HepG2 (cell line): ENCODE measurements at regions not wholly inside any gene's neighbourhood (a gene's known extent, or its start where the extent isn't known, plus 50 kb on each side); places are given as distances from the start of the nearest gene placed in this dataset.

Source experiments
- BCL3 ChIP-seq: sonication (generic); formaldehyde crosslinking; IDR thresholded peaks from 2 replicates; pipeline ENCODE4 v1.5.1; 2020; ENCODE audit warnings: mild to moderate bottlenecking, missing genetic modification reagents, moderate library complexity
- CBX2 ChIP-seq, 2 experiments: fragments of 200-600 bp in 1 of 2; sonication (generic); formaldehyde crosslinking in 1 of 2; IDR thresholded peaks; 2 replicates each; pipeline versions ENCODE4 v1.7.0 to v1.8.1; 2018 to 2022; ENCODE audit warnings: low read depth in 2 of 2, low read length in 1 of 2, mild to moderate bottlenecking in 1 of 2, missing genetic modification reagents in 1 of 2
- HNRNPK ChIP-seq: fragments of 200-400 bp; formaldehyde crosslinking; IDR thresholded peaks from 2 replicates; pipeline ENCODE4 v1.6.1; 2018; ENCODE audit warnings: low read length, low read depth, moderate library complexity, mild to moderate bottlenecking; ENCODE audit not compliant: poor library complexity, severe bottlenecking
- KAT2B ChIP-seq: fragments of 150-350 bp; IDR thresholded peaks from 2 replicates; pipeline ENCODE4 v1.6.1; 2014; ENCODE audit warnings: low read depth, low read length, borderline replicate concordance
- KDM6A ChIP-seq: IDR thresholded peaks from 2 replicates; pipeline ENCODE4 v1.6.1; 2016; ENCODE audit warnings: low read depth
- KLF12 ChIP-seq: sonication (generic); formaldehyde crosslinking; IDR thresholded peaks from 2 replicates; pipeline ENCODE4 v1.4.0; 2020; ENCODE audit warnings: missing genetic modification reagents, borderline replicate concordance
- KMT2A ChIP-seq: sonication (generic); formaldehyde crosslinking; IDR thresholded peaks from 2 replicates; pipeline ENCODE4 v1.4.0; 2020; ENCODE audit warnings: missing genetic modification reagents
- POGZ ChIP-seq: sonication (generic); formaldehyde crosslinking; IDR thresholded peaks from 2 replicates; pipeline ENCODE4 v1.4.0; 2020; ENCODE audit warnings: mild to moderate bottlenecking, missing genetic modification reagents
- SUZ12 ChIP-seq: fragments of 150-350 bp; IDR thresholded peaks from 2 replicates; pipeline ENCODE4 v1.6.1; 2014; ENCODE audit warnings: low read depth, low read length
- TEAD3 ChIP-seq: optimal IDR thresholded peaks from 2 replicates; pipeline ENCODE3; 2016; ENCODE audit warnings: borderline replicate concordance
- TFDP1 ChIP-seq: IDR thresholded peaks from 2 replicates; pipeline ENCODE4 v1.6.1; 2016; ENCODE audit warnings: missing compliant biosample characterization, missing genetic modification reagents, borderline replicate concordance
- ZBTB39 ChIP-seq: sonication (generic); formaldehyde crosslinking; IDR thresholded peaks from 2 replicates; pipeline ENCODE4 v1.5.0; 2020; ENCODE audit warnings: missing genetic modification reagents
- ZBTB42 ChIP-seq: sonication (generic); formaldehyde crosslinking; IDR thresholded peaks from 2 replicates; pipeline ENCODE4 v1.5.0; 2020; ENCODE audit warnings: mild to moderate bottlenecking, missing genetic modification reagents
- ZNF253 ChIP-seq: sonication (generic); formaldehyde crosslinking; IDR thresholded peaks from 2 replicates; pipeline ENCODE4 v1.8.0; 2022; ENCODE audit warnings: mild to moderate bottlenecking, missing genetic modification reagents, borderline replicate concordance
- ZNF432 ChIP-seq: sonication (generic); formaldehyde crosslinking; IDR thresholded peaks from 2 replicates; pipeline ENCODE4 v1.5.0; 2020; ENCODE audit warnings: missing genetic modification reagents, mild to moderate bottlenecking, borderline replicate concordance
- ZNF749 ChIP-seq: sonication (generic); formaldehyde crosslinking; IDR thresholded peaks from 2 replicates; pipeline ENCODE4 v1.8.0; 2022; ENCODE audit warnings: mild to moderate bottlenecking, missing genetic modification reagents, moderate library complexity, borderline replicate concordance
- ZSCAN9 ChIP-seq: IDR thresholded peaks from 2 replicates; pipeline ENCODE4 v1.6.1; 2016; ENCODE audit warnings: borderline replicate concordance
- TF ChIP-seq, protein P1 (sequence below): sonication (generic); formaldehyde crosslinking; IDR thresholded peaks from 2 replicates; pipeline ENCODE4 v1.4.0; 2020; ENCODE audit warnings: missing genetic modification reagents, borderline replicate concordance
- TF ChIP-seq, protein P2 (sequence below): IDR thresholded peaks from 2 replicates; pipeline ENCODE4 v1.6.1; 2018; ENCODE audit warnings: missing genetic modification reagents

DNA sequence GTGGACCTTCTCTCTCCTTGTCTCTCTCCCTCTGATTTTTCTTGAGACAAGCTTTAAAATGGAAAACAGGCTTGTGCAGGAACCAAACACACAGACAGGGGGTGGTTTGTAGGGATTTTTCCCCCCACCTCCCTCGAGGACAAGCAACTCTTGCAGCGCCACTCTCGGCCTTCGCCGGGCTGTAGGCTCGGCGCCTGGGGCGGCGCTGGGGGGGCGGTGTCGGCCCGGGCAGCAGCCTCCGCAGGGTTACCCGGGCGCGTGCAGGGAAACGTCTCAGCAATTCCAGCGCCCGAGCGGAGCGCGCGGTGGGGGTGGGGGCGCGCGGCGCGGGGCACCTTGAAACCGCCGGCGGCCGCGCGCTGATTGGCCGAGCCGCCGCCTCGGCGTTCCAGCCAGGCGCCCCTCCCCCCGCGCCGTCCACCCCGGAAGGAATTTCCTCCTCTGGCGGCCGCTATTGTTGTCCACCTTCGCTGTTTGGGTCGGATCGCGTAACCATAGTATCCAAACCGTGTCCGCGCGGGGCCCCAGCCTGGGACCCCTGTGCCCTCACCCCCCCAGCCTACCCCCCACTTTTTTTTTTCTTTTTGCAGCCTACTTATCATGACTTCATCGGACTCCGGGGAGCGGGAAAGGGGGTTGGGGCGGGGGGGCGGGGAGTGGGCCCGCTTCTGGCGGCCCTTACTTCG lies 59.8 kb upstream of the ACOT11 start (continued):
- peak; percentile 77 for TF ChIP-seq HNRNPK
- TF ChIP-seq TEAD3 (CRISPR knock-in tag) = peak; percentile 73
- TF ChIP-seq POGZ (CRISPR knock-in tag) = no peak
- TF ChIP-seq TFDP1 (CRISPR knock-in tag) = peak; percentile 64; the same call in 1 of the 2 replicates
- TF ChIP-seq CBX2 (IDR thresholded peaks at IDR 0.05; ENCODE audit: low read depth, low read length) = no peak
- no peak for TF ChIP-seq CBX2 (CRISPR knock-in tag; IDR thresholded peaks at IDR 0.05; ENCODE audit: low read depth)
- no peak for TF ChIP-seq SUZ12
- TF ChIP-seq, protein P1, sequence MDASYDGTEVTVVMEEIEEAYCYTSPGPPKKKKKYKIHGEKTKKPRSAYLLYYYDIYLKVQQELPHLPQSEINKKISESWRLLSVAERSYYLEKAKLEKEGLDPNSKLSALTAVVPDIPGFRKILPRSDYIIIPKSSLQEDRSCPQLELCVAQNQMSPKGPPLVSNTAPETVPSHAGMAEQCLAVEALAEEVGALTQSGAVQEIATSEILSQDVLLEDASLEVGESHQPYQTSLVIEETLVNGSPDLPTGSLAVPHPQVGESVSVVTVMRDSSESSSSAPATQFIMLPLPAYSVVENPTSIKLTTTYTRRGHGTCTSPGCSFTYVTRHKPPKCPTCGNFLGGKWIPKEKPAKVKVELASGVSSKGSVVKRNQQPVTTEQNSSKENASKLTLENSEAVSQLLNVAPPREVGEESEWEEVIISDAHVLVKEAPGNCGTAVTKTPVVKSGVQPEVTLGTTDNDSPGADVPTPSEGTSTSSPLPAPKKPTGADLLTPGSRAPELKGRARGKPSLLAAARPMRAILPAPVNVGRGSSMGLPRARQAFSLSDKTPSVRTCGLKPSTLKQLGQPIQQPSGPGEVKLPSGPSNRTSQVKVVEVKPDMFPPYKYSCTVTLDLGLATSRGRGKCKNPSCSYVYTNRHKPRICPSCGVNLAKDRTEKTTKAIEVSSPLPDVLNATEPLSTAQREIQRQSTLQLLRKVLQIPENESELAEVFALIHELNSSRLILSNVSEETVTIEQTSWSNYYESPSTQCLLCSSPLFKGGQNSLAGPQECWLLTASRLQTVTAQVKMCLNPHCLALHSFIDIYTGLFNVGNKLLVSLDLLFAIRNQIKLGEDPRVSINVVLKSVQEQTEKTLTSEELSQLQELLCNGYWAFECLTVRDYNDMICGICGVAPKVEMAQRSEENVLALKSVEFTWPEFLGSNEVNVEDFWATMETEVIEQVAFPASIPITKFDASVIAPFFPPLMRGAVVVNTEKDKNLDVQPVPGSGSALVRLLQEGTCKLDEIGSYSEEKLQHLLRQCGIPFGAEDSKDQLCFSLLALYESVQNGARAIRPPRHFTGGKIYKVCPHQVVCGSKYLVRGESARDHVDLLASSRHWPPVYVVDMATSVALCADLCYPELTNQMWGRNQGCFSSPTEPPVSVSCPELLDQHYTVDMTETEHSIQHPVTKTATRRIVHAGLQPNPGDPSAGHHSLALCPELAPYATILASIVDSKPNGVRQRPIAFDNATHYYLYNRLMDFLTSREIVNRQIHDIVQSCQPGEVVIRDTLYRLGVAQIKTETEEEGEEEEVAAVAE = no peak
- no peak for TF ChIP-seq ZNF432 (CRISPR knock-in tag)
- no peak for TF ChIP-seq ZNF749 (CRISPR knock-in tag)
- TF ChIP-seq BCL3 = no peak
- no peak for TF ChIP-seq ZNF253 (CRISPR knock-in tag)
- no peak for TF ChIP-seq ZBTB42 (CRISPR knock-in tag)
- TF ChIP-seq KMT2A (CRISPR knock-in tag) = peak; percentile 30; the same call in 1 of the 2 replicates
- TF ChIP-seq ZBTB39 (CRISPR knock-in tag) = no peak
- TF ChIP-seq ZSCAN9 (CRISPR knock-in tag) = no peak
- TF ChIP-seq KAT2B = no peak
- no peak for TF ChIP-seq KDM6A (CRISPR knock-in tag)
- peak; percentile 66 for TF ChIP-seq KLF12 (CRISPR knock-in tag)
- TF ChIP-seq, protein P2, sequence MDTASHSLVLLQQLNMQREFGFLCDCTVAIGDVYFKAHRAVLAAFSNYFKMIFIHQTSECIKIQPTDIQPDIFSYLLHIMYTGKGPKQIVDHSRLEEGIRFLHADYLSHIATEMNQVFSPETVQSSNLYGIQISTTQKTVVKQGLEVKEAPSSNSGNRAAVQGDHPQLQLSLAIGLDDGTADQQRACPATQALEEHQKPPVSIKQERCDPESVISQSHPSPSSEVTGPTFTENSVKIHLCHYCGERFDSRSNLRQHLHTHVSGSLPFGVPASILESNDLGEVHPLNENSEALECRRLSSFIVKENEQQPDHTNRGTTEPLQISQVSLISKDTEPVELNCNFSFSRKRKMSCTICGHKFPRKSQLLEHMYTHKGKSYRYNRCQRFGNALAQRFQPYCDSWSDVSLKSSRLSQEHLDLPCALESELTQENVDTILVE (CRISPR knock-in tag) = no peak
